T-cell (primary cell): ENCODE measurements at regions not wholly inside any gene's neighbourhood (a gene's known extent, or its start where the extent isn't known, plus 50 kb on each side); places are given as distances from the start of the nearest gene placed in this dataset.

Experiments
- ATAC-seq, 4 experiments: fragments of 200-7000 bp in 3 of 4; fragments of 150-1000 bp in 1 of 4; cut with Tn5 transposase; replicated peaks in 1 of 4; 1 replicate in 3 of 4; 2 replicates in 1 of 4; pipeline ENCODE4 v1.10.0; 2021; ENCODE audit warnings: moderate library complexity in 3 of 4, mild to moderate bottlenecking in 2 of 4, moderate number of reproducible peaks in 1 of 4
- CTCF ChIA-PET, 2 donors: fragments of 300-600 bp; sonication (Branson Sonifier 250); formaldehyde crosslinking; loops; one replicate each; lab custom pipeline; 2022; ENCODE audit warnings: antibody characterized with exemption in 2 of 2; lab: Charles Lee
- POLR2A ChIA-PET, 2 donors: fragments of 300-600 bp; sonication (Branson Sonifier 250); formaldehyde crosslinking; loops; one replicate each; lab custom pipeline; 2022; ENCODE audit warnings: antibody characterized with exemption in 2 of 2; lab: Charles Lee
- DNase-seq, 35 experiments: peaks; one replicate each; pipeline versions ENCODE4 v3.0.0 to v3.0.0-alpha.2; 2013 to 2023
- H3K27ac ChIP-seq: one replicate; pipeline ENCODE4 v1.5.1; 2013; ENCODE audit warnings: low read length
- H3K27me3 ChIP-seq, 2 experiments: replicated peaks in 1 of 2; 1 replicate in 1 of 2; 2 replicates in 1 of 2; pipeline versions ENCODE4 v1.6.1 to v1.7.0; 2013; ENCODE audit warnings: low read length in 1 of 2, mixed read lengths in 1 of 2; ENCODE audit not compliant: control insufficient read depth in 2 of 2, insufficient read depth in 2 of 2; ENCODE audit errors: extremely low read depth in 1 of 2
- H3K36me3 ChIP-seq, 2 donors: 1 replicate in 1 of 2; 2 replicates in 1 of 2; pipeline versions ENCODE4 v1.6.1 to v1.7.0; 2013; ENCODE audit warnings: low read length in 1 of 2; ENCODE audit not compliant: control insufficient read depth in 2 of 2, insufficient read depth in 1 of 2; ENCODE audit errors: extremely low read depth in 1 of 2
- H3K4me1 ChIP-seq, 2 experiments: 1 replicate in 1 of 2; 2 replicates in 1 of 2; pipeline versions ENCODE4 v1.6.1 to v1.7.0; 2013; ENCODE audit warnings: low read length in 2 of 2, mixed read lengths in 1 of 2; ENCODE audit not compliant: insufficient read depth in 2 of 2, control insufficient read depth in 1 of 2; ENCODE audit errors: extremely low read depth in 1 of 2
- H3K4me3 ChIP-seq, 2 donors: 1 replicate in 1 of 2; 2 replicates in 1 of 2; pipeline versions ENCODE4 v1.5.1 to v1.7.0; 2013; ENCODE audit warnings: mild to moderate bottlenecking in 2 of 2, low read length in 1 of 2, moderate library complexity in 1 of 2; ENCODE audit not compliant: control insufficient read depth in 1 of 2; ENCODE audit errors: extremely low read depth in 1 of 2
- H3K9me3 ChIP-seq: 2 replicates; pipeline ENCODE4 v1.7.0; 2013
- H3K27ac Mint-ChIP-seq, 2 donors: one replicate each; pipeline ENCODE4 v1.8.0; 2020 to 2021; ENCODE audit warnings: mild to moderate bottlenecking in 2 of 2, mixed read lengths in 2 of 2
- H3K27me3 Mint-ChIP-seq, 2 donors: one replicate each; pipeline ENCODE4 v1.8.0; 2021 to 2022; ENCODE audit warnings: mixed read lengths in 2 of 2
- H3K36me3 Mint-ChIP-seq: one replicate; pipeline ENCODE4 v1.8.0; 2021; ENCODE audit warnings: mixed read lengths
- H3K4me1 Mint-ChIP-seq, 3 donors: one replicate each; pipeline ENCODE4 v1.8.0; 2020 to 2022; ENCODE audit warnings: mixed read lengths in 3 of 3, mild to moderate bottlenecking in 1 of 3
- H3K4me3 Mint-ChIP-seq, 3 donors: one replicate each; pipeline ENCODE4 v1.8.0; 2020 to 2022; ENCODE audit warnings: mild to moderate bottlenecking in 3 of 3, mixed read lengths in 3 of 3, moderate library complexity in 3 of 3
- H3K9me3 Mint-ChIP-seq, 3 donors: one replicate each; pipeline ENCODE4 v1.8.0; 2020 to 2022; ENCODE audit warnings: mixed read lengths in 3 of 3
- WGBS: methylation state at CpG from one replicate; pipeline ENCODE4 v1.1.5; 2013; ENCODE audit warnings: missing lambda C conversion rate; ENCODE audit not compliant: insufficient coverage; 5-methylcytosine and 5-hydroxymethylcytosine counted together

- Histone ChIP-seq H3K4me1 (no peaks in the 10 kb centered on the region), H3K27me3 (peaks cover 0 to 33% of the 10 kb centered on the region in 2 experiments), H3K27ac (no peak overlapping the region), H3K9me3 (no peaks in the 10 kb centered on the region), H3K36me3 (no peaks in the 10 kb centered on the region), H3K4me3 (no peak overlapping the region)
- Mint-ChIP-seq H3K27me3 (peaks cover 6 to 12% of the 10 kb centered on the region in 2 donors), H3K4me3 (no peak overlapping the region), H3K27ac (no peak overlapping the region), H3K4me1 (no peaks in the 10 kb centered on the region), H3K36me3 (no peaks in the 10 kb centered on the region), H3K9me3 (no peaks in the 10 kb centered on the region)
- CTCF ChIA-PET: no interaction called here
- 100% methylated on average over 1 of the region's 4 CpGs for WGBS
- ATAC-seq (no peak), DNase-seq (no peak)
- POLR2A ChIA-PET: no interaction called here
Measured at GRCh38 chr7:155221547-155221946, 76.1 kb upstream of the INSIG1 start.

GRCh38 chr7:155222061-155222460, 75.6 kb upstream of the INSIG1 start:
- no peak overlapping the region for H3K4me3 Mint-ChIP-seq
- Histone ChIP-seq H3K27me3 (peaks cover 0 to 36% of the 10 kb centered on the region in 2 experiments), H3K27ac (no peak overlapping the region), H3K4me1 (no peaks in the 10 kb centered on the region), H3K9me3 (no peaks in the 10 kb centered on the region), H3K4me3 (no peak overlapping the region), H3K36me3 (no peaks in the 10 kb centered on the region)
- H3K36me3 Mint-ChIP-seq: no peaks in the 10 kb centered on the region
- WGBS: 40% methylated on average over 1 of the region's 2 CpGs
- H3K4me1 Mint-ChIP-seq: no peaks in the 10 kb centered on the region
- ChIA-PET POLR2A (no interaction called here), CTCF (no interaction called here)
- ATAC-seq: no peak
- H3K9me3 Mint-ChIP-seq: no peaks in the 10 kb centered on the region
- H3K27ac Mint-ChIP-seq: no peak overlapping the region
- no peak for DNase-seq
- peaks cover 6 to 10% of the 10 kb centered on the region in 2 donors for H3K27me3 Mint-ChIP-seq

GRCh38 chr7:155222573-155222972, 75.1 kb upstream of the INSIG1 start:
- Mint-ChIP-seq H3K4me3 (no peak overlapping the region), H3K36me3 (no peaks in the 10 kb centered on the region), H3K27ac (no peak overlapping the region), H3K9me3 (no peaks in the 10 kb centered on the region), H3K4me1 (no peaks in the 10 kb centered on the region), H3K27me3 (peaks cover 6 to 10% of the 10 kb centered on the region in 2 donors)
- no peak overlapping the region for H3K27ac ChIP-seq
- H3K9me3 ChIP-seq: no peaks in the 10 kb centered on the region
- H3K4me1 ChIP-seq: no peaks in the 10 kb centered on the region
- H3K27me3 ChIP-seq: peaks cover 0 to 35% of the 10 kb centered on the region in 2 experiments
- CTCF ChIA-PET: no interaction called here
- POLR2A ChIA-PET: no interaction called here
- DNase-seq (no peak), ATAC-seq (no peak)
- WGBS: 90% methylated on average over 2 of the region's 5 CpGs
- no peak overlapping the region for H3K4me3 ChIP-seq
- H3K36me3 ChIP-seq: no peaks in the 10 kb centered on the region

- peaks cover 0 to 35% of the 10 kb centered on the region in 2 experiments for H3K27me3 ChIP-seq
- H3K27me3 Mint-ChIP-seq: peaks cover 6 to 10% of the 10 kb centered on the region in 2 donors
- no peak overlapping the region for H3K27ac Mint-ChIP-seq
- H3K9me3 Mint-ChIP-seq: no peaks in the 10 kb centered on the region
- no peaks in the 10 kb centered on the region for H3K9me3 ChIP-seq
- CTCF ChIA-PET: no interaction called here
- POLR2A ChIA-PET: no interaction called here
- H3K27ac ChIP-seq: no peak overlapping the region
- DNase-seq (no peak), ATAC-seq (no peak)
- WGBS: 96% methylated on average over 11 of the region's 12 CpGs
- H3K4me3 Mint-ChIP-seq: no peak overlapping the region
- no peaks in the 10 kb centered on the region for H3K4me1 ChIP-seq
- H3K36me3 Mint-ChIP-seq: no peaks in the 10 kb centered on the region
- H3K4me1 Mint-ChIP-seq: no peaks in the 10 kb centered on the region
- H3K4me3 ChIP-seq: no peak overlapping the region
- no peaks in the 10 kb centered on the region for H3K36me3 ChIP-seq
Measured at GRCh38 chr7:155223021-155223420, 74.7 kb upstream of the INSIG1 start.

- no peak overlapping the region for H3K4me3 ChIP-seq
- Mint-ChIP-seq H3K4me3 (no peak overlapping the region), H3K36me3 (no peaks in the 10 kb centered on the region), H3K27ac (no peak overlapping the region), H3K9me3 (no peaks in the 10 kb centered on the region), H3K27me3 (peaks cover 6 to 10% of the 10 kb centered on the region in 2 donors), H3K4me1 (no peaks in the 10 kb centered on the region)
- no peaks in the 10 kb centered on the region for H3K36me3 ChIP-seq
- no peak overlapping the region for H3K27ac ChIP-seq
- H3K27me3 ChIP-seq: peaks cover 0 to 31% of the 10 kb centered on the region in 2 experiments
- no peaks in the 10 kb centered on the region for H3K4me1 ChIP-seq
- no peak for DNase-seq
- H3K9me3 ChIP-seq: no peaks in the 10 kb centered on the region
- 95% methylated on average over 2 of the region's 3 CpGs for WGBS
- CTCF ChIA-PET: no interaction called here
- ATAC-seq: no peak
- POLR2A ChIA-PET: no interaction called here
Measured at GRCh38 chr7:155223503-155223902, 74.2 kb upstream of the INSIG1 start.

GRCh38 chr7:155224116-155224811, 73.4 kb upstream of the INSIG1 start:
- ATAC-seq: no peak
- 91% methylated on average over 6 of the region's 12 CpGs for WGBS

More at GRCh38 chr7:155224116-155224811, 73.4 kb upstream of the INSIG1 start:
- Mint-ChIP-seq H3K27ac (no peak overlapping the region), H3K4me3 (no peak overlapping the region), H3K4me1 (no peaks in the 10 kb centered on the region), H3K9me3 (no peaks in the 10 kb centered on the region), H3K36me3 (no peaks in the 10 kb centered on the region), H3K27me3 (peaks cover 6 to 10% of the 10 kb centered on the region in 2 donors)
- H3K27me3 ChIP-seq: peaks cover 0 to 24% of the 10 kb centered on the region in 2 experiments
- H3K36me3 ChIP-seq: no peaks in the 10 kb centered on the region
- no peak for DNase-seq
- no peak overlapping the region for H3K27ac ChIP-seq
- POLR2A ChIA-PET: no interaction called here
- CTCF ChIA-PET: no interaction called here
- H3K4me3 ChIP-seq: no peak overlapping the region
- no peaks in the 10 kb centered on the region for H3K4me1 ChIP-seq
- H3K9me3 ChIP-seq: no peaks in the 10 kb centered on the region
